GM12891 (cell line): ENCODE measurements at regions not wholly inside any gene's neighbourhood (a gene's known extent, or its start where the extent isn't known, plus 50 kb on each side); places are given as distances from the start of the nearest gene placed in this dataset.

Experiments
- POLR2A ChIP-seq: IDR thresholded peaks from 2 replicates; pipeline ENCODE4 v1.6.1; 2011; ENCODE audit warnings: low read depth, low read length, control low read depth
- SPI1 ChIP-seq: IDR thresholded peaks from 2 replicates; pipeline ENCODE4 v1.6.1; 2011; ENCODE audit warnings: low read depth, low read length, control low read depth
- TAF1 ChIP-seq: IDR thresholded peaks from 2 replicates; pipeline ENCODE4 v1.6.1; 2011; ENCODE audit warnings: low read depth, low read length, control low read depth

DNA sequence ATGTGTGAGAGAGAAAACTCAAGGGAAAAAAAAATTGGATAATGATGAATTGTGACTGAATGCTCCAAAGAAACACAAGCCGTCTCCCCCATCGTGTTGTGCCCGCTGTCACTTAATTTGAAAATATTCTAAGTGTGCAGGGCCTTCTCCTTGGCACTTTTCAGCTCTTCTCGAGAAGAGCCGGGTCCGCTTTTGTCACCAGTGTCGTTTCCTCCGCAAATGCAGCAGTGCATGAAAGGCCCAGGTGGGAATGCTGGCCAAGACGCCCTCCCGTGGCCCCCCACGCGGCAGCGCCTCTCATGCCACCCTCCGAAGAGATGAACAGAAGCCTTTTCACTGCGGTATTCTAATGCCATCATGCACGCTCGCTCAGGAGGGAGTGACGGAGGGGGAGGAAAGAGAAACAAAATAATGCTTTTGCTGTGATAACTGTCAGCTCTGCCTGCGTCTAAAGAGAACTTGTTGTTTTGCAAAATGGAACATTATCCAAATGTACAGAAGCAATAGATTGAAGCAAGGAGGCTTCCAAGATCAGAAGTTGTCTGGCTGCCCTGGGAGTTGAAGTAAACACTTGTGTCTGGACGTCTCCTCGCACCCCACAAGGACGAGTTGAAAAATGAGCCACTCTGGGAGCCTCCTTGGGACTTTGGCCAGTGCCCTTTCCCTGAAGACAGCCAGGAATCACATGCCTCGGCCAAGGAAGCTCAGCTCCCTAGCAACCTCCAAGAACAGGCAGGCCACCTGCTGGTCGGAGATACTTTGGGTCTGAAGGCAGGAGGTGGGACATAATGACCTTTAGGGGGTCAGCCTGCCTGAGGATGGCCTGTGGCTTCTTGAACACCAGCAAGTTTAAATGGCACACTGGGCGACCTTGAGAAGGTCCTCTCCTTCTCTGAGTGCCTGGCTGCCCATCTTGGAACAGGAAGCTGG is 166.1 kb upstream of the ZC3H12A start:
- TF ChIP-seq SPI1 = no peak
- no peak for TF ChIP-seq POLR2A
- TF ChIP-seq TAF1 = no peak
